ENCODE measurements at regions not wholly inside any gene's neighbourhood (a gene's known extent, or its start where the extent isn't known, plus 50 kb on each side); places are given as distances from the start of the nearest gene placed in this dataset.

DNA sequence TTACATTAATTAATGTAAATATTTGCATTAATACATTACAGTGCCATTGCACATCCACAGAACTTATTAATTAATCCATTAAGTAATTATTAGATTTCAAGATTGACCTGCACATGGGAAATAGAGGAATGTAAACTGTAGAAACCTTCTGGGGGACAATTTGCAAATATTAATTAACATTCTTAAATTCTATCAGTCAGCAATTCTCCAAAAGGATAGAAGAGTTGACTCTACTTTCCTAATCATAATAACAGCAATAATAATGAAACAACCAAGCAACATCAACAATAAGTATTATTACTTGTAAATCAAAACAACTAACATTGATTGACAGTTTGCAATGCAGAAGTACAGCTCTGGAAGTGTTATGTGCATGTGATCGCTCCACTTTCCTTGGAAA, 281.6 kb upstream of the CRIM1 start:
- TF ChIP-seq CTCF (conservative IDR thresholded peaks at IDR 0.05; ENCODE audit: low read length) (no peak), EZH2phosphoT487 (IDR thresholded peaks at IDR 0.05; ENCODE audit: borderline replicate concordance) (no peak)
